ENCODE measurements at regions not wholly inside any gene's neighbourhood (a gene's known extent, or its start where the extent isn't known, plus 50 kb on each side); places are given as distances from the start of the nearest gene placed in this dataset.

DNA sequence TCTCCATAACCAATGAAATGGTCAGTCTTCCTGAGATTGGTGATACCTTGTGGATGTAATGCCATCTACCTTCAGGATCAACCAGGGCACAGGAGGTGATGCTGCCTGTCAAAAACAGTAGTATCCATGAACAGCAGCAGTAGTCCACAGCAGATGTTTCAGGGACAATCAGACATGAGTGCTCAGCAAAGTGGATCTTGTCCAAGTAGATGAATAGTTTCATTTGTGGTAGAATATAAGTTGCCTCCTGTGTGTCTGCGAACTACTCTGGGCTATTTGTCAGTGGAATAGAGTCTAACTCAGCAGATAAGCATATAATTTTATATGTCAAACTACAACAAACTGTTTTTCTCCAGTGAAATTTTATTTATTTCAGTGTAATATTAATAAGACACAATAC is 1860.1 kb upstream of the ACO1 start:
- FAIRE-seq, result no peak
- no peaks in the 10 kb centered on the region for H3K4me1 ChIP-seq (replicated peaks in 1 of 4; ENCODE audit: control insufficient read depth in 3 of 4, insufficient read depth in 4 of 4, low read length in 3 of 4)
- 100% methylated on average over 1 of the region's 1 CpG; no CpG with 5 or more reads in 1 of the 2 experiments for WGBS, 2 experiments (ENCODE audit: extremely low coverage in 1 of 2, insufficient coverage in 1 of 2, insufficient read length in 1 of 2, insufficient replicate concordance in 2 of 2, low coverage in 1 of 2, low lambda C conversion rate in 2 of 2, missing lambda C conversion rate in 1 of 2)
- no peak overlapping the region for H3K14ac ChIP-seq (ENCODE audit: insufficient read length)
- no peak overlapping the region for H3K4me3 ChIP-seq (ENCODE audit: extremely low read depth in 1 of 4, insufficient read depth in 2 of 4, low read depth in 3 of 4, low read length in 4 of 4)
- DNase-seq (ENCODE audit: low read depth in 1 of 2, low spot score in 2 of 2), result no peak
- no peak overlapping the region for H3K4me2 ChIP-seq (ENCODE audit: insufficient read depth in 1 of 2, low read depth in 2 of 2, low read length in 2 of 2)
- H3K36me3 ChIP-seq (ENCODE audit: control insufficient read depth in 2 of 4, insufficient read depth in 4 of 4, low read length in 3 of 4), result no peaks in the 10 kb centered on the region
- no peak overlapping the region for H2BK12ac ChIP-seq (ENCODE audit: low read depth, low read length)
- no peak overlapping the region for H3K56ac ChIP-seq (replicated peaks; ENCODE audit: insufficient read length, low read depth, low read length)
- ChIA-PET CTCF (ENCODE audit: partially characterized antibody) (no interaction called here), POLR2A (ENCODE audit: partially characterized antibody) (interaction anchor here (0.7 kb wide), 1 partner anchor 186 kb away, joined by 3 read pairs; no protein-coding TSS in a partner anchor)
- no peak overlapping the region for H3K27ac ChIP-seq (ENCODE audit: low read depth, low read length)
- no peak overlapping the region for H3K4ac ChIP-seq (replicated peaks; ENCODE audit: insufficient read length, low read depth, low read length)
- H3K27me3 ChIP-seq (replicated peaks in 1 of 4; ENCODE audit: control insufficient read depth in 3 of 4, extremely low read depth in 1 of 4, insufficient read depth in 3 of 4, low read length in 3 of 4), result no peaks in the 10 kb centered on the region
- H2BK20ac ChIP-seq (ENCODE audit: low read length), result no peak overlapping the region
- H2BK15ac ChIP-seq (ENCODE audit: low read length), result no peak overlapping the region
- H3K9ac ChIP-seq (replicated peaks in 1 of 4; ENCODE audit: extremely low read depth in 1 of 4, low read depth in 3 of 4, low read length in 3 of 4), result no peak overlapping the region
- H3K79me2 ChIP-seq (ENCODE audit: control insufficient read depth in 1 of 2, insufficient read depth in 2 of 2, low read length in 2 of 2), result no peaks in the 10 kb centered on the region
- no peak overlapping the region for H2BK5ac ChIP-seq (ENCODE audit: low read depth, low read length)
- H3K23me2 ChIP-seq (ENCODE audit: low read depth, low read length), result no peaks in the 10 kb centered on the region
- H3K79me1 ChIP-seq (ENCODE audit: low read depth, low read length), result no peaks in the 10 kb centered on the region
- H3K9me3 ChIP-seq (ENCODE audit: insufficient read depth in 2 of 2, low read depth in 1 of 2, low read length in 1 of 2), result no peaks in the 10 kb centered on the region
- H3K23ac ChIP-seq (ENCODE audit: insufficient read length), result no peak overlapping the region
- H4K5ac ChIP-seq (ENCODE audit: insufficient read length, low read depth, low read length), result no peak overlapping the region
- no peak overlapping the region for H2AK5ac ChIP-seq (ENCODE audit: low read depth, low read length)
- no peaks in the 10 kb centered on the region for H4K20me1 ChIP-seq (replicated peaks in 1 of 2; ENCODE audit: control insufficient read depth in 1 of 2, insufficient read depth in 2 of 2, low read length in 2 of 2)
- H4K8ac ChIP-seq (ENCODE audit: extremely low read depth, insufficient read depth, low read length), result no peak overlapping the region
- H2BK120ac ChIP-seq (replicated peaks; ENCODE audit: low read depth, low read length), result no peak overlapping the region
- no peak overlapping the region for H3K18ac ChIP-seq (ENCODE audit: extremely low read depth, low read length)
- H2AFZ ChIP-seq (ENCODE audit: low read length), result peak overlapping the region; percentile 14; the same call in 1 of the 2 replicates
- no peak overlapping the region for H4K91ac ChIP-seq (replicated peaks; ENCODE audit: insufficient read length, low read length)
- TF ChIP-seq RNF2 (IDR thresholded peaks at IDR 0.05; ENCODE audit: borderline replicate concordance, low read depth, low read length, missing control alignments, poor library complexity, severe bottlenecking), result no peak
- TF ChIP-seq EP300 (IDR thresholded peaks at IDR 0.05; ENCODE audit: borderline replicate concordance in 1 of 2, low read depth in 2 of 2, low read length in 2 of 2), result no peak
- no peak for TF ChIP-seq PHF8 (conservative IDR thresholded peaks at IDR 0.05; ENCODE audit: low read depth, low read length)
- TF ChIP-seq BACH1 (IDR thresholded peaks at IDR 0.05; ENCODE audit: low read length), result no peak
- no peak for TF ChIP-seq ASH2L (IDR thresholded peaks at IDR 0.05; ENCODE audit: low read length)
- no peak for TF ChIP-seq SP2 (IDR thresholded peaks at IDR 0.05; ENCODE audit: low read length)
- no peak for TF ChIP-seq JUND (IDR thresholded peaks at IDR 0.05; ENCODE audit: low read length)
- TF ChIP-seq TAF7 (optimal IDR thresholded peaks at IDR 0.05; ENCODE audit: borderline replicate concordance, low read depth, low read length), result no peak
- TF ChIP-seq TEAD4 (IDR thresholded peaks at IDR 0.05; ENCODE audit: low read depth, low read length), result no peak
- TF ChIP-seq SP4 (IDR thresholded peaks at IDR 0.05; ENCODE audit: low read length), result no peak
- TF ChIP-seq SIRT6 (IDR thresholded peaks at IDR 0.05; ENCODE audit: low read length), result no peak
- no peak for TF ChIP-seq POLR2AphosphoS5 (IDR thresholded peaks at IDR 0.05; ENCODE audit: low read depth, low read length)
- TF ChIP-seq SIN3A (conservative IDR thresholded peaks at IDR 0.05 in 1 of 2, IDR thresholded peaks at IDR 0.05 in 1 of 2; ENCODE audit: low read depth in 1 of 2, low read length in 2 of 2), result no peak
- no peak for TF ChIP-seq NRF1 (IDR thresholded peaks at IDR 0.05; ENCODE audit: low read depth, low read length)
- no peak for TF ChIP-seq GTF2F1 (IDR thresholded peaks at IDR 0.05; ENCODE audit: borderline replicate concordance, low read depth, low read length)
- no peak for TF ChIP-seq YY1 (IDR thresholded peaks at IDR 0.05; ENCODE audit: low read depth, low read length)
